ENCODE measurements at regions not wholly inside any gene's neighbourhood (a gene's known extent, or its start where the extent isn't known, plus 50 kb on each side); places are given as distances from the start of the nearest gene placed in this dataset.
"Not testable (repeated sequence)": the region's sequence is repeated elsewhere in the genome, so short reads cannot be mapped to it uniquely, and the experiment has no call there.

DNA sequence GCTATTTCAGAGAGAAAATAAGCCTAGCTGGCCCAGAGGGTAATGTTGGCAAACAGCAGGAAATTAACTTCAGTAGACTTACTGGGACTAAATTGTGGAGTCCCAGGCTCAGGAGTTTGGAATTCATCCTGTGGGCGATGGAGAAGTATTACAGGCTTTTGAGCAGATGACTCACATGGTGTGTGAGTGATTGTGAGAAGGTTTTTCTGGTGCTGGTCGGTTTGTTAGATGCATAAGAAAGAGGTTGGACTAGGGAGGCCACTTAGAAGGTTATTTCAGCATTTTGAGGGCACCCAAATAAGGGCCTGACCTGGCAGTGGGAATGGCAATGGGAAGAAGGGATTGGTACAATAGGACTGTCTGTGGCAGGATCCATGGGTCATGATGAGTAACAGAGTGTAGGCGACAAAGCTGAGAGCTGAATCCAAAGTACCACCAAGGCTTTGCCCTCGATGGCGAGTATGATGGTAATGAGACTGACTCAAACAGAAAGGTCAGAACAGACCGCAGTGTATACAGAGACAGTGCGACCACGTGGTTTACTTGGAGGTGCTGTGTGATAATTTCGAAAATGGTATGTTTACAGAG lies 69.2 kb upstream of the KIF26B start:
- H3K9me3 ChIP-seq (replicated peaks) = no peaks in the 10 kb centered on the region

DNA sequence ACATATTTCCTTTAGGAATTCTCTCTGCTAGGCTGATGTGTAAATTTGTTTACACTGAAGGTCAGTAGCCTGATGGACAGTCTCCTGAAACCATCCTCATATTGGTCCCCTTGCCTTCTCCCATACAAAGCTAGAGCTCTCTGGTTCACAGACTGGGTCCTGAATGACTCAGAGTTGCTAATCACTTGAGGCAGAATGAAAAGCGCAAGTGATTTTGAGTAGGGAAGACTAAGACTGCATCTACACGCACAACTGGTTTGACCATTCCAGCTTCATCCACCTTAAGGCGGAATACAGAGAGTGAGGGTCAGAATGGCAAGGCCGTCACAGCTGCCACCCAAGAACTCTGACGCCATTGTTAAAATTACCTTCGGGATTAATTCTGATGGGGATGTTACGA lies 70.2 kb upstream of the KIF26B start:
- Histone ChIP-seq H3K27me3 (replicated peaks) (no peaks in the 10 kb centered on the region), H3K36me3 (no peaks in the 10 kb centered on the region), H3K27ac (no peak overlapping the region), H3K4me3 (no peak overlapping the region), H3K9me3 (replicated peaks) (no peaks in the 10 kb centered on the region), H3K4me1 (replicated peaks) (peaks cover 11% of the 10 kb centered on the region)
- DNase-seq (ENCODE audit: low read depth in 1 of 2, low spot score in 2 of 2) = no peak

More for the DNA sequence above, 69.2 kb upstream of the KIF26B start:
- Histone ChIP-seq H3K4me3 (no peak overlapping the region), H3K27ac (peak overlapping the region; percentile 27), H3K36me3 (no peaks in the 10 kb centered on the region), H3K4me1 (replicated peaks) (peaks cover 11% of the 10 kb centered on the region), H3K27me3 (replicated peaks) (no peaks in the 10 kb centered on the region)
- peak; percentile 63 to 67 for DNase-seq (ENCODE audit: low read depth in 1 of 2, low spot score in 2 of 2)

DNA sequence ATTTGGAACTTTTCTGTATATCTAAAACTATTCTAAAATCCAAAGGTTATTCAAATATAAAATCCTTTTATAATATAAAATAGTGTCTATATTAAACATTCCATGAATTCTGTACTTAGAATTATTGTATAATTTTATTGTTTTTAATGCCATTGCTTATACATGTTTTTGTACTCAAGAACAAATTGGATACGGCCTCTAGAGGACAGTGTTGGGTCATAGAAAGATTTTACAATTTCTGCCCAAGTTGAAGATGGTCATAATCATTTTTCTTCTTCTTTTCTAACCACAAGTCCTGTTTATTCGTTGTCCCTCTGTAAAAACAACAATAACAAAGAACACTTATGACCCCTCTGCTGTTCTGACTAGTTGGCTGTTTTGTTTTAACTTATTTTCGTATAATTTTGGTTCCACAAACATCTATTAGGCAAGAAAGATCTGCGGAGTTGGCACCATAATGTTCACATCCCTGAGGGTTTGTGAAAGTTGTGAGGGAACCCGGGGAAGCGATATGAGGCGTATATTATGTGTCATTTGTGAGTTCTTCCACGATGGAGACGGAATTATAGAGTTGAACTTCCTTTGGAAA lies 75.7 kb upstream of the KIF26B start:
- H3K9me3 ChIP-seq (replicated peaks) = no peaks in the 10 kb centered on the region
- DNase-seq (ENCODE audit: low read depth in 1 of 2, low spot score in 2 of 2) = peak in 1 of 2 experiments; percentile 34
- H3K27ac ChIP-seq = no peak overlapping the region
- 0 out of 2 replicates have a peak, but pooled peaks cover 2% of the 10 kb centered on the region for H3K4me1 ChIP-seq (replicated peaks)
- no peak overlapping the region for H3K4me3 ChIP-seq
- H3K36me3 ChIP-seq = no peaks in the 10 kb centered on the region
- H3K27me3 ChIP-seq (replicated peaks) = no peaks in the 10 kb centered on the region

GRCh38 chr1:245074898-245075297 lies 79.9 kb upstream of the KIF26B start:
- Histone ChIP-seq H3K4me3 (no peak overlapping the region), H3K9me3 (replicated peaks) (no peaks in the 10 kb centered on the region), H3K27ac (no peak overlapping the region), H3K4me1 (replicated peaks) (0 out of 2 replicates have a peak, but pooled peaks cover 3% of the 10 kb centered on the region), H3K36me3 (no peaks in the 10 kb centered on the region), H3K27me3 (replicated peaks) (no peaks in the 10 kb centered on the region)
- no peak for DNase-seq (ENCODE audit: low read depth in 1 of 2, low spot score in 2 of 2)

DNA sequence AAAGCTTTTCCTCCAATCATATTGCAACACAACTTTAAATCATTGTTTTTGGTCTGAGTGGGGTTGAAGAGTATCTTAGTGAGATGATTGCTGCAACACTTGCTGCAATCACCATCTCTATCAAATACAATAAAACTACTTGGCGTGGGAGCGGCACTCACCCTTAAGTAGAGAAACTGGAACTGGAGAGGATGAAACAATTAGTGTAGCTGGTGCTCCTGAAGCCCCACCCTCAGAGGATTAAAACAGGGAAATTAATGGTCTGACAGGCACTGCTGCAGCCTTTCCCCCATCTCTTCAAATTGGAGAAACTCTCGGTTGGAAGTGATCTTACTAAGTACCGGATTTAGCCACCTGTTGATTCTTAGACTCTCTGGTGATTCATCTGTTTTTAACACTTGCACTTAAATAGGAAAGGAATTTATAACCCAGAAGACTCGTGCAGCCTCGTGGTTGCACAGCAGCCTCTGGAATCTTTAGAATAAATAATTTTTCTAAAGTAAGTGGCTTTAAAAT lies 80.5 kb upstream of the KIF26B start:
- DNase-seq (ENCODE audit: low read depth in 1 of 2, low spot score in 2 of 2) = no peak
- no peak overlapping the region for H3K27ac ChIP-seq
- no peaks in the 10 kb centered on the region for H3K36me3 ChIP-seq
- H3K4me3 ChIP-seq = no peak overlapping the region
- no peaks in the 10 kb centered on the region for H3K9me3 ChIP-seq (replicated peaks)
- no peaks in the 10 kb centered on the region for H3K27me3 ChIP-seq (replicated peaks)
- 0 out of 2 replicates have a peak, but pooled peaks cover 3% of the 10 kb centered on the region for H3K4me1 ChIP-seq (replicated peaks)

DNA sequence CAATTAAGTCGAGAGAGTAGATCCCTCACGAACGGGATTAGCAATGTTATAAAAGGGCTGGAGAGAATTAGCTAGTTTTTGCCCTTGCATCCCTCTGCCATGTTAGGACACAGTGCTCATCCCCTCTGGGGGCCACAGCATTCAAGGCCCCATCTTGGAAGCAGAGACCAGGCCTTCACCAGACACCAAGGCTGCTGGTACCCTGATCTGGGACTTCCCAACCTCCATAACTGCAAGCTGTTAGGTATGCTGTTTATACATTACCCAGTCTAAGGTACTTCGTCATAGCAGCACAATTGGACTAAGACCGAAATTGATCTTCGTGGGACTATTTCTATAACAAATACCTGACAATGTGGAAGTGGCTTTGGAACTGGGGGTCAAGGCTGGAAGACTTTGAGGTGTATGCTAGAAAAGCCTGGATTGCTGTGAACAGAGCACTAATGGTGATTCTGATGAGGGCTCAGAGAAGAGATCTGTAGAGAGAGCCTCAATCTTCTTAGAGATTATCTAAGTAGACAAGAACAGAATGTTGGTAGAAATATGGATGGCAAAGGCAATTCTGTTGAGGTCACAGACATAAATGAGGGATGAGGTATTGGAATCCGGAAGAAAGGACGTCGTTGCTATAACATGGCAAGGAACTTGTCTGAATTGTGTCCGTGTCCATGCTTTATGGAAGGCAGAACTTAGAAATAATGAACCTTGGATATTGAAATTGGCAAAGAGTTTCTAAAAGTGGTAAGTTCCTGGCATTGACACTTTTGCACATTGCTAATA lies 83.8 kb upstream of the KIF26B start:
- H3K27me3 ChIP-seq (replicated peaks) = no peaks in the 10 kb centered on the region
- no peak overlapping the region for H3K4me3 ChIP-seq
- no peaks in the 10 kb centered on the region for H3K36me3 ChIP-seq
- H3K27ac ChIP-seq = no peak overlapping the region
- no peak for DNase-seq (ENCODE audit: low read depth in 1 of 2, low spot score in 2 of 2)
- no peaks in the 10 kb centered on the region for H3K9me3 ChIP-seq (replicated peaks)
- 0 out of 2 replicates have a peak, but pooled peaks cover 3% of the 10 kb centered on the region for H3K4me1 ChIP-seq (replicated peaks)

DNA sequence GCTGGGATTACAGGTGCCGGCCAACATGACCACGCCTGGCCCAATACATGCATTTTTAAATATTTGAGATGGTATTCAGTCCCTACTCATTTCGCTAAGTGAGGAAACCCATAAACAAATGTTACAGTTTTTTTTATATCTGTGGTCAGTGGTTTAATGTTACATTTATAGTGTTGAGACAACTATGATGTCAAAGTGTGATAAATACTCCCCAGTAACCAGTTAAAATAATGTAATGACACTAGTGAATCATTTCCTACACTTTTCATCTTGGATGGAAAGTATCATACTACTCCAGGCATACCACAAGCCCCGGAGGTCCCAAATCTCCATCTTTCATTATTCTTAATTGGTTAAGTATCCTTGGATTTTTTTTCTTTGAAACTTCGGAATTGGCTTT lies 87.5 kb upstream of the KIF26B start:
- Histone ChIP-seq H3K36me3 (no peaks in the 10 kb centered on the region), H3K27ac (no peak overlapping the region), H3K4me1 (replicated peaks) (no peaks in the 10 kb centered on the region), H3K4me3 (no peak overlapping the region), H3K27me3 (replicated peaks) (no peaks in the 10 kb centered on the region), H3K9me3 (replicated peaks) (no peaks in the 10 kb centered on the region)
- DNase-seq (ENCODE audit: low read depth in 1 of 2, low spot score in 2 of 2) = no peak

- no peaks in the 10 kb centered on the region for H3K9me3 ChIP-seq (replicated peaks)
- no peak overlapping the region for H3K27ac ChIP-seq
- DNase-seq (ENCODE audit: low read depth in 1 of 2, low spot score in 2 of 2) = no peak
- H3K36me3 ChIP-seq = no peaks in the 10 kb centered on the region; the same call in 1 of the 2 replicates
- no peaks in the 10 kb centered on the region for H3K4me1 ChIP-seq (replicated peaks)
- no peak overlapping the region for H3K4me3 ChIP-seq
- no peaks in the 10 kb centered on the region for H3K27me3 ChIP-seq (replicated peaks)
Measured at GRCh38 chr1:245062741-245063305, 92.0 kb upstream of the KIF26B start.

DNA sequence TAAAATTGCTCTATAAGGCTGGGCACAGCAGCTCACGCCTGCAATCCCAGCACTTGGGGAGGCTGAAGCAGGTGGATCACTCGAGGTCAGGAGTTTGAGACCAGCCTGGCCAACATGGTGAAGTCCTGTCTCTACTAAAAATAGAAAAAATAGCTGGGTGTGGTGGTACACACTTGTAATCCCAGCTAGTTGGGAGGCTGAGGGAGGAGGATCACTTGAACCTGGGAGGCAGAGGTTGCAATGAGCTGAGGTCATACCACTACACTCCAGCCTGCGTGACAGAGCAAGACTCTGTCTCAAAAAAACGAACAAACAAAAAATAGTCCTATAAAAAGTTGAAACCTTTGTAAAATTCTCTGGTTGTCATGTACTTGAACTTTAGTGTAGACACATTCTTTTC lies 93.0 kb upstream of the KIF26B start:
- not testable (repeated sequence) for H3K4me1 ChIP-seq (replicated peaks); H3K4me3 ChIP-seq; H3K9me3 ChIP-seq (replicated peaks); H3K27ac ChIP-seq; DNase-seq (ENCODE audit: low read depth in 1 of 2, low spot score in 2 of 2); H3K36me3 ChIP-seq; H3K27me3 ChIP-seq (replicated peaks)

DNA sequence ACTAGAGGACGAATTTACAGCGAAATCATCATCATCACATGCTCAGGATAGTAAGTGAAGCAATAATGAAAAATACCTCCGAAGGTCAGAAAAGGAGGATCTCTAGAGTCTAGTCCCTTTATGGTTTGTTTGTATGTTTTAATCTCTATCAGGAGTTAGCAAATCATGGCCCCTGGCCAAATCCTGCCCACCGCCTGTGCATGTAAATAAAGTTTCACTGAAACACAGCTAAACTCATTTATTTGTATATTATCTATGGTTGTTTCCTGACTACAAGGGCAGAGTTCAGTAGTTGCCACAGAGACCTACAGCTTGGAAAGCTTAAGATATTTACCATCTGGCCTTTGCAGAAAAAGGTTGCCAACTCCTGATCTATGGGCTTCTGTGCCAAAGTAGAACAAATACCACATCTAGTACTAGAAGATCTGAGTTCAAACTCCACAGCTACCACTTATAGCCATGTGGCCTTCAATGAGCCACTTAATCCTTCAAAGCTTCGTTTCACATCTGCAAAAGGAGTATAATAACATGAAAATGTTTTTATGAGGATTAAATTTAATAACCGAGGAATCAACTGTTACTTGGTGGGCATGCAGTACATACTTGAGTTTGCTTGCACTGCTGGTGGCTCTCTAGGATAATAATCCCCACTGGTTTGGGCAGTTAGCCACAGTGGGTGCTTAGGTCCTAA lies 94.0 kb upstream of the KIF26B start:
- Histone ChIP-seq H3K27me3 (replicated peaks) (no peaks in the 10 kb centered on the region), H3K27ac (no peak overlapping the region), H3K4me3 (no peak overlapping the region), H3K9me3 (replicated peaks) (no peaks in the 10 kb centered on the region), H3K4me1 (replicated peaks) (no peaks in the 10 kb centered on the region), H3K36me3 (no peaks in the 10 kb centered on the region; the same call in 1 of the 2 replicates)
- DNase-seq (ENCODE audit: low read depth in 1 of 2, low spot score in 2 of 2) = no peak

- H3K27ac ChIP-seq = no peak overlapping the region
- no peak overlapping the region for H3K4me3 ChIP-seq
- no peak for DNase-seq (ENCODE audit: low read depth in 1 of 2, low spot score in 2 of 2)
- no peaks in the 10 kb centered on the region for H3K4me1 ChIP-seq (replicated peaks)
- H3K9me3 ChIP-seq (replicated peaks) = no peaks in the 10 kb centered on the region
- H3K36me3 ChIP-seq = no peaks in the 10 kb centered on the region; the same call in 1 of the 2 replicates
- no peaks in the 10 kb centered on the region for H3K27me3 ChIP-seq (replicated peaks)
Measured at GRCh38 chr1:245059806-245060424, 94.9 kb upstream of the KIF26B start.

DNA sequence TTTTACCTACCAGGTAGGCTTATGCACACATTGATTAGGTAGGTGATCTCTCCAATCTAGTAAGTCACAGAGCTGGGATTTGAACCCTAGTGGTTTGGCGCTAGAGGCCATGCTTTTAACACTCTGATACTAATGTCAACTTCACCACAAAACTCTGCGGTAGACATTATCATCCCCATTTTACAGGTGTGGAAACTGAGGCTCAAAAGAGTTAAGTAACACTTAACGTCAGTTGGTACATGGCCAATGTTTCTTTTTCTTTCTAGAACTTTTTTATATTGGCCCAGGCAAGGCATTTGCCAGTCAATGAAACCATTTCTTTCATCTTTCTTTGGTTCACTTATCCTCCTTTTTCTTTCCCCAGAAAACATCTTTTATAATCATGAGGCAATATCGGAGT lies 95.9 kb upstream of the KIF26B start:
- H3K36me3 ChIP-seq = no peaks in the 10 kb centered on the region; the same call in 1 of the 2 replicates
- no peak for DNase-seq (ENCODE audit: low read depth in 1 of 2, low spot score in 2 of 2)
- H3K27me3 ChIP-seq (replicated peaks) = no peaks in the 10 kb centered on the region
- no peaks in the 10 kb centered on the region for H3K4me1 ChIP-seq (replicated peaks)
- no peak overlapping the region for H3K4me3 ChIP-seq
- no peak overlapping the region for H3K27ac ChIP-seq
- H3K9me3 ChIP-seq (replicated peaks) = no peaks in the 10 kb centered on the region

GRCh38 chr1:245058436-245058835 lies 96.3 kb upstream of the KIF26B start:
- H3K27me3 ChIP-seq (replicated peaks) = no peaks in the 10 kb centered on the region
- no peaks in the 10 kb centered on the region for H3K4me1 ChIP-seq (replicated peaks)
- no peak overlapping the region for H3K27ac ChIP-seq
- no peak overlapping the region for H3K4me3 ChIP-seq
- DNase-seq (ENCODE audit: low read depth in 1 of 2, low spot score in 2 of 2) = no peak
- no peaks in the 10 kb centered on the region; the same call in 1 of the 2 replicates for H3K36me3 ChIP-seq
- H3K9me3 ChIP-seq (replicated peaks) = no peaks in the 10 kb centered on the region

Measured in SJSA1 (cell line).